ENCODE measurements at regions not wholly inside any gene's neighbourhood (a gene's known extent, or its start where the extent isn't known, plus 50 kb on each side); places are given as distances from the start of the nearest gene placed in this dataset.

DNA sequence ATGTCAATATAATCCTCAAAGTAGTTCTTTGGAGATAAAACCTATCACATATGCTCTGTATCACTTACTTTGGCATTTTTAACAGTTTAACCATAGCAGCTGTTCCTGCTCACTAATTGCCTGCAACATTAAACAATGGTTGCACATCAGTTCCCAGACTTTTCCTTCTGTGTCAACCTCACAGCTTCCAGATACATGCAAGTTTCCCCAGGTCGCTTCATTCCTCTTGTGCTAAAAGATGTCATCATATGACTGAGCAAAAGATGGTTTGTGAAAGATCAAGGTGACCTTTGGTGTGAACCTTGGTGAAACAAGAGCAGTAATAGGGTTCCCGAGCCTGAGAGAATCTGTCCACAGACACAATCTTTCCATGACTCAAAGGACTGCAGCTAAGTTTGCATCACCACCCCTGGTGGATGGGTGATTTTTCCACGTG lies 500.4 kb upstream of the PAPPA start:
- H3T11ph ChIP-seq (ENCODE audit: low read length), result no peak overlapping the region
- no peak overlapping the region for H2AFZ ChIP-seq (ENCODE audit: low read length)
- no peak overlapping the region for H3K4ac ChIP-seq (ENCODE audit: low read depth, low read length)
- H4K8ac ChIP-seq (replicated peaks; ENCODE audit: insufficient read length, low read depth, low read length), result no peak overlapping the region
- H3K9me3 ChIP-seq (ENCODE audit: control insufficient read depth, low read depth, low read length), result no peaks in the 10 kb centered on the region
- H2BK5ac ChIP-seq (ENCODE audit: insufficient read length, low read length), result no peak overlapping the region
- no peak overlapping the region for H2BK120ac ChIP-seq (ENCODE audit: low read depth, low read length, poor library complexity, severe bottlenecking)
- H2BK20ac ChIP-seq (ENCODE audit: low read depth, low read length, poor library complexity, severe bottlenecking), result no peak overlapping the region
- H3K4me2 ChIP-seq (ENCODE audit: insufficient read depth, insufficient read length, low read length), result no peak overlapping the region
- TF ChIP-seq, protein P1, sequence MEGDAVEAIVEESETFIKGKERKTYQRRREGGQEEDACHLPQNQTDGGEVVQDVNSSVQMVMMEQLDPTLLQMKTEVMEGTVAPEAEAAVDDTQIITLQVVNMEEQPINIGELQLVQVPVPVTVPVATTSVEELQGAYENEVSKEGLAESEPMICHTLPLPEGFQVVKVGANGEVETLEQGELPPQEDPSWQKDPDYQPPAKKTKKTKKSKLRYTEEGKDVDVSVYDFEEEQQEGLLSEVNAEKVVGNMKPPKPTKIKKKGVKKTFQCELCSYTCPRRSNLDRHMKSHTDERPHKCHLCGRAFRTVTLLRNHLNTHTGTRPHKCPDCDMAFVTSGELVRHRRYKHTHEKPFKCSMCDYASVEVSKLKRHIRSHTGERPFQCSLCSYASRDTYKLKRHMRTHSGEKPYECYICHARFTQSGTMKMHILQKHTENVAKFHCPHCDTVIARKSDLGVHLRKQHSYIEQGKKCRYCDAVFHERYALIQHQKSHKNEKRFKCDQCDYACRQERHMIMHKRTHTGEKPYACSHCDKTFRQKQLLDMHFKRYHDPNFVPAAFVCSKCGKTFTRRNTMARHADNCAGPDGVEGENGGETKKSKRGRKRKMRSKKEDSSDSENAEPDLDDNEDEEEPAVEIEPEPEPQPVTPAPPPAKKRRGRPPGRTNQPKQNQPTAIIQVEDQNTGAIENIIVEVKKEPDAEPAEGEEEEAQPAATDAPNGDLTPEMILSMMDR (conservative IDR thresholded peaks at IDR 0.05), result no peak
- Mint-ChIP-seq H3K9me3 (no peaks in the 10 kb centered on the region), H3K4me3 (no peak overlapping the region), H3K27me3 (ENCODE audit: low read depth) (no peaks in the 10 kb centered on the region; the same call in 1 of the 2 replicates), H3K27ac (no peak overlapping the region), H3K4me1 (no peaks in the 10 kb centered on the region), H3K36me3 (ENCODE audit: insufficient read depth in 1 of 3, low read depth in 3 of 3) (no peaks in the 10 kb centered on the region)
- H3K18ac ChIP-seq (ENCODE audit: insufficient read length, low read depth, low read length), result no peak overlapping the region
- no CpG with 5 or more reads among the region's 3 CpGs for whole genome bisulfite sequencing (ENCODE audit: extremely low coverage, insufficient read length, low lambda C conversion rate)
- no peak overlapping the region for H3K27ac ChIP-seq (ENCODE audit: insufficient read length, low read depth, low read length)
- no peak overlapping the region for H4K91ac ChIP-seq (ENCODE audit: insufficient read length, low read depth, low read length)
- no peaks in the 10 kb centered on the region for H4K20me1 ChIP-seq (ENCODE audit: control insufficient read depth, insufficient read depth, insufficient read length)
- H3K79me1 ChIP-seq (ENCODE audit: insufficient read depth, low read depth, low read length, poor library complexity, severe bottlenecking), result no peaks in the 10 kb centered on the region
- H3K4me1 ChIP-seq (ENCODE audit: insufficient read depth, low read length), result no peaks in the 10 kb centered on the region
- no peaks in the 10 kb centered on the region for H3K27me3 ChIP-seq (ENCODE audit: insufficient read depth, low read length)
- H3K79me2 ChIP-seq (ENCODE audit: insufficient read depth, low read length), result no peaks in the 10 kb centered on the region
- no peaks in the 10 kb centered on the region for H3K23me2 ChIP-seq (ENCODE audit: insufficient read length, low read depth, low read length, poor library complexity, severe bottlenecking)
- no peak overlapping the region for H4K5ac ChIP-seq (ENCODE audit: insufficient read length, low read depth, low read length)
- H3K56ac ChIP-seq (ENCODE audit: insufficient read length, low read depth, low read length), result no peak overlapping the region
- no peak overlapping the region for H2BK15ac ChIP-seq (ENCODE audit: low read depth, low read length)
- no peak overlapping the region for H3K9ac ChIP-seq (ENCODE audit: extremely low read depth, insufficient read length, low read length)
- no peak overlapping the region for H2BK12ac ChIP-seq (ENCODE audit: insufficient read length, low read depth, low read length)
- H3K23ac ChIP-seq (ENCODE audit: insufficient read length, low read depth, low read length), result no peak overlapping the region
- DNase-seq, result no peak
- H3K14ac ChIP-seq (ENCODE audit: insufficient read depth, low read length), result no peak overlapping the region
- no peak overlapping the region for H2AK5ac ChIP-seq (ENCODE audit: insufficient read length, low read length)
